Chondrocyte (in vitro differentiated cells): ENCODE measurements at regions not wholly inside any gene's neighbourhood (a gene's known extent, or its start where the extent isn't known, plus 50 kb on each side); places are given as distances from the start of the nearest gene placed in this dataset.

Experiments
- DNase-seq: peaks from one replicate; pipeline ENCODE4 v3.0.0; 2021; ENCODE audit warnings: mixed read lengths, low spot score
- H3K27ac Mint-ChIP-seq: one replicate; pipeline ENCODE4 v1.8.0; 2021; ENCODE audit warnings: mild to moderate bottlenecking, moderate library complexity, mixed read lengths; ENCODE audit not compliant: unreplicated experiment
- H3K27me3 Mint-ChIP-seq: 2 replicates; pipeline ENCODE4 v1.8.0; 2021; ENCODE audit warnings: low read depth, mixed read lengths
- H3K36me3 Mint-ChIP-seq: 2 replicates; pipeline ENCODE4 v1.8.0; 2021; ENCODE audit warnings: low read depth, mixed read lengths
- H3K4me1 Mint-ChIP-seq: 2 replicates; pipeline ENCODE4 v1.8.0; 2021; ENCODE audit warnings: low read depth, mild to moderate bottlenecking, mixed read lengths
- H3K4me3 Mint-ChIP-seq: one replicate; pipeline ENCODE4 v1.8.0; 2021; ENCODE audit warnings: mild to moderate bottlenecking, moderate library complexity, mixed read lengths; ENCODE audit not compliant: unreplicated experiment
- H3K9me3 Mint-ChIP-seq: 2 replicates; pipeline ENCODE4 v1.8.0; 2021; ENCODE audit warnings: low read depth, mixed read lengths
- CTCF ChIP-seq: fragments of 200-600 bp; sonication (generic); IDR thresholded peaks from 2 replicates; pipeline ENCODE4 v1.5.0; 2021; ENCODE audit warnings: antibody characterized with exemption, mild to moderate bottlenecking, moderate library complexity

- Mint-ChIP-seq H3K4me3 (no peak overlapping the region), H3K9me3 (no peaks in the 10 kb centered on the region), H3K36me3 (no peaks in the 10 kb centered on the region), H3K27ac (peak overlapping the region; percentile 47), H3K27me3 (no peaks in the 10 kb centered on the region), H3K4me1 (peaks cover 23% of the 10 kb centered on the region)
- TF ChIP-seq CTCF, result no peak
- no peak for DNase-seq
Observed at GRCh38 chr1:199176713-199177112, 537.9 kb downstream of the PTPRC start.

- no peak for TF ChIP-seq CTCF
- no peak overlapping the region for H3K27ac Mint-ChIP-seq
- H3K36me3 Mint-ChIP-seq, result no peaks in the 10 kb centered on the region
- peaks cover 27% of the 10 kb centered on the region for H3K4me1 Mint-ChIP-seq
- no peaks in the 10 kb centered on the region for H3K27me3 Mint-ChIP-seq
- no peaks in the 10 kb centered on the region for H3K9me3 Mint-ChIP-seq
- DNase-seq, result no peak
- H3K4me3 Mint-ChIP-seq, result no peak overlapping the region
Observed at GRCh38 chr1:199177241-199177640, 538.4 kb downstream of the PTPRC start.

- H3K9me3 Mint-ChIP-seq, result no peaks in the 10 kb centered on the region
- H3K36me3 Mint-ChIP-seq, result no peaks in the 10 kb centered on the region
- H3K27me3 Mint-ChIP-seq, result no peaks in the 10 kb centered on the region
- H3K27ac Mint-ChIP-seq, result no peak overlapping the region
- TF ChIP-seq CTCF, result no peak
- peaks cover 21% of the 10 kb centered on the region for H3K4me1 Mint-ChIP-seq
- DNase-seq, result no peak
- no peak overlapping the region for H3K4me3 Mint-ChIP-seq
Observed at GRCh38 chr1:199178646-199179045, 539.8 kb downstream of the PTPRC start.

GRCh38 chr1:199182186-199182843, 543.5 kb downstream of the PTPRC start:
- Mint-ChIP-seq H3K4me1 (peaks cover 7% of the 10 kb centered on the region), H3K9me3 (no peaks in the 10 kb centered on the region), H3K27me3 (no peaks in the 10 kb centered on the region), H3K27ac (peak overlapping the region; percentile 42), H3K36me3 (no peaks in the 10 kb centered on the region), H3K4me3 (no peak overlapping the region)
- DNase-seq, result no peak
- no peak for TF ChIP-seq CTCF

- Mint-ChIP-seq H3K9me3 (no peaks in the 10 kb centered on the region), H3K27ac (no peak overlapping the region), H3K27me3 (no peaks in the 10 kb centered on the region), H3K4me1 (peaks cover 6% of the 10 kb centered on the region), H3K4me3 (no peak overlapping the region), H3K36me3 (no peaks in the 10 kb centered on the region)
- no peak for DNase-seq
- no peak for TF ChIP-seq CTCF
Observed at GRCh38 chr1:199184180-199184579, 545.3 kb downstream of the PTPRC start.
